MM.1S (cell line): ENCODE measurements at regions not wholly inside any gene's neighbourhood (a gene's known extent, or its start where the extent isn't known, plus 50 kb on each side); places are given as distances from the start of the nearest gene placed in this dataset.

Source experiments
- EZH2 ChIP-seq: fragments of 300-600 bp; sonication (generic); optimal IDR thresholded peaks from 2 replicates; pipeline ENCODE3; 2017; ENCODE audit warnings: low read depth, mild to moderate bottlenecking, antibody characterized with exemption, low read length, mixed read lengths
- TF ChIP-seq, protein P1 (sequence below): fragments of 300-600 bp; sonication (generic); IDR thresholded peaks from 2 replicates; pipeline ENCODE4 v1.5.1; 2016; ENCODE audit warnings: antibody characterized with exemption, low read length, mixed read lengths

- TF ChIP-seq EZH2: no peak
- TF ChIP-seq, protein P1, sequence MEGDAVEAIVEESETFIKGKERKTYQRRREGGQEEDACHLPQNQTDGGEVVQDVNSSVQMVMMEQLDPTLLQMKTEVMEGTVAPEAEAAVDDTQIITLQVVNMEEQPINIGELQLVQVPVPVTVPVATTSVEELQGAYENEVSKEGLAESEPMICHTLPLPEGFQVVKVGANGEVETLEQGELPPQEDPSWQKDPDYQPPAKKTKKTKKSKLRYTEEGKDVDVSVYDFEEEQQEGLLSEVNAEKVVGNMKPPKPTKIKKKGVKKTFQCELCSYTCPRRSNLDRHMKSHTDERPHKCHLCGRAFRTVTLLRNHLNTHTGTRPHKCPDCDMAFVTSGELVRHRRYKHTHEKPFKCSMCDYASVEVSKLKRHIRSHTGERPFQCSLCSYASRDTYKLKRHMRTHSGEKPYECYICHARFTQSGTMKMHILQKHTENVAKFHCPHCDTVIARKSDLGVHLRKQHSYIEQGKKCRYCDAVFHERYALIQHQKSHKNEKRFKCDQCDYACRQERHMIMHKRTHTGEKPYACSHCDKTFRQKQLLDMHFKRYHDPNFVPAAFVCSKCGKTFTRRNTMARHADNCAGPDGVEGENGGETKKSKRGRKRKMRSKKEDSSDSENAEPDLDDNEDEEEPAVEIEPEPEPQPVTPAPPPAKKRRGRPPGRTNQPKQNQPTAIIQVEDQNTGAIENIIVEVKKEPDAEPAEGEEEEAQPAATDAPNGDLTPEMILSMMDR: no peak
Measured at GRCh38 chr2:163046615-163047014, 208.0 kb upstream of the KCNH7 start.
